H4 (cell line): ENCODE measurements at regions not wholly inside any gene's neighbourhood (a gene's known extent, or its start where the extent isn't known, plus 50 kb on each side); places are given as distances from the start of the nearest gene placed in this dataset.
A peak's percentile ranks its signal among the peaks of the same experiment; 100 is the strongest.

Experiments
- DNase-seq: peaks from one replicate; pipeline ENCODE4 v3.0.0-alpha.2; 2015; ENCODE audit warnings: low spot score

DNA sequence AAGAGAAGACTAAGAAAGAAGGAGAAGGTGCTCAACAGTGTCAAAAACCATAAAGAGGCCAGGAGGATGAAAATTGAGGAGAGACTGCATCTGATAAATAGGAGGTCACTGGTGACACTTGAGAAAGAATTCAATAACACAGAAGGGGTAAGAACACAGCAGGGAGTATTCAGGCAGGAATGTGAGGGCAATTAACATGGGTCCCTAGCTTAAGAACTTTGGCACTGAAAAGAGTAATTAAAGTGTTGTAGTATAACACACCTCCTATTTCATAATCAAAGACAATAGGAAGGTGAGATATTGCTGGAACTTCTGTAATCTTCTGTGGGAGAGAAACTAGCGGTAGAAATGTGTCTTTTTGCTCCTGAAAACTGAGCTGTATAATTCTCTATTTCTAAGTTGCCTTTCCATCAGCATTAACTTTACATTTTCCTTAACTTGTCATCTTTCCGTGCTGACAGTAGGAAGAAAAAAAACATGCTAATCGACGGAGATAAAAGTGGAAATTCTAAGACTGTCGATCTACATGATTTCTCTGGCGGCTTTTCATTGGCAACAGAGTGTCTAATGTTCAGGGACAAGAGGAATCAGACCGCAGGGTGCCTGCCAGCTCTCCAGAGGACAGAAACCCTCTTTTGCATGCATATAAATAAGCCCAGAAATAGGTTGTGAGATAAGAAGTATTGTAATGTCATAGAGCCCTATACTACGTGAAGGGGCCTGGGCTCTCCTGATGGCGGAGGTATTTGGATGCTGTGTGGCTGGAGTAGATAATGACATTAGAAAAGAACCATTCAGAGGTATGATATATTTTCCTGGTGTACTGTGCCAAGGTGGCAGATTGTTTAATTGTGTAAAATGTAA, 147.9 kb upstream of the GAP43 start:
- DNase-seq, result no peak

DNA sequence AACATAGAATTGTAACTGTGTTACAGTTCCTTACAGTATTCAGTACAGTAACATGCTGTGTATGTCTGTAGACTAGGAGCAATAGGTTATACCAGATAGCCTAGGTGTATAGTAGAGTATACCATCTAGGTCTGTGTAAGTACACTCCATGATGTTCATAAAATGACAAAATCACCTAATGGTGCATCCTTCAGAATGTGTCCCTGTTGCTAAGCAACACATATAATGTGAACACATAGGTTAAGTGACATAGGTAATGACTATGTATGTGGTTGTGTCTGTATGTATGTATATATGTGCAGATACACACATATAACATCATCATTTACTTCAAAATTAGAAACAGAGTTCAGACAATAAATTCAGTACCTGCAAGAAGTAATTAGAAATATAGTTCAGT, 146.8 kb upstream of the GAP43 start:
- DNase-seq, result no peak

DNA sequence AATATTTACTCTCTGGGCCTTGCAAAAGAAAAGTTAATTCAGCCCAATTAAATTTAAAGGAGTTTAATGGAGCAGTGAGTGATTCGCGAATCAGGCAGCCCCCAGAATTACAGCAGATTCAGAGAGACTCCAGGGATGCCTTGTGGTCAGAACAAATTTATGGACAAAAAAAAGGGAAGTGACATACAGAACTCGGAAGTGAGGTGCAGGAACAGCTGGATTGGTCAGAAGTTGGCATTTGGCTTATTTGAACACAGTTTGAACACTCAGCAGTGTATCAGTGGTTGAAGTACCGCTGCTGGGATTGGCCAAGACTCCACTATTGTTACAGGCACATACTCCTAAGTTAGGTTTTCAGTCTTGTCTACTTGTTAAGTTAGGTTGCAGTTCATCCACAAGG, 145.0 kb upstream of the GAP43 start:
- DNase-seq, result no peak

DNA sequence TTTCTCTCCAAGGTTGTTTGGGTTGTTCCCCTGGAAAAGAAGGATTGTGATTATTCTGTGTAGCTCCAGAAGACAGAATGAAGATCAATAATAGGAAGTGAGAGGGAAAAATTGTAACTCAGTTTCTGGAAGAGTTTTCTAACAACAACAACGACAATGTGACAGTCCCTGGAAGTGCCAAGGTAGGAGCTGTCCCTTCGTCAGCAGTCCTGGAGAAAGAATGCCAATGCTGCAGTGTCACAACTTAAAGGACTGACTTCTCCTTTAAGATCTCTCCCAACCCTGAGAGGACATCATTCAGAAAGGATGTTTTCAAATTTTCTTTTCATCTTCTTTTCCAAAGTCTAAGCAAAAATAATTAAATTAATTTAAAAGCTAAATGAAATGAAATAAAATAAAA, 136.4 kb upstream of the GAP43 start:
- no peak for DNase-seq

DNA sequence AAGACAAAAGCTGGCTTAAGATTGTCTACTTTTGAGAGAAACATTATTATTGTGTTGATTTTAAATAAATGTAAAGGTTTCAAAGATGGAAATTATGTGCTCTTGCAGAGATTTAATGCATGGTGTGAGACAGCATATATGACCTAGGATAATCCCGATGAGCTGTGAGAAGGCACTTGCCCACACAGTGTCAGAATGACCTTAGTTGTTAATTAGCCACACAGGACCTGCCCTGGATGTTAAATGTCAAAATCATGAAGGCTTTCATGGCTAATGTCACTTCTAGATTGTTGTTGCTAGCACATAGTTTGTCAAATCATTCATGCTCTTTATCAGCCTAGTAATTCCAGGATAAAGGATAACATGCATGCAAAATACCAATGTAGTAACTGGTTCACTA, 135.3 kb upstream of the GAP43 start:
- DNase-seq, result no peak

DNA sequence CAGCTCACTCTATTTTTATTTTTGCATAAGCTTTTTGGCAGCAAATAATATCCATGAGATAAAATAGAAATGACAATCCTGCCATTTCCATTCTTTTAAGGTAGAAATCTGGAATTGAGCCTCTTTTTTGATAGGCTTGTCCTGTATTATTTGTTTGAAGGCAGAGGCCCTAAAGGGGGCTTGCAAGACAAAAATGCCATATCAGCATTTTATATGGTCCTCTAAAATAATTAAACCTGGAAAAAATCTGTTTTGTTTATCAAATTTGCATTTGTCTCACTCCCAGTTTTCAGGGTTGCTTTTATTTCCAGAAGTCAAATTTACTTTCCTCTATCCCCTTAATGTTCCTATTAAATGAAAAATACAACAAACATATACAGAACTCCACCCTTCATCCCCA, 134.9 kb upstream of the GAP43 start:
- DNase-seq, result no peak

DNA sequence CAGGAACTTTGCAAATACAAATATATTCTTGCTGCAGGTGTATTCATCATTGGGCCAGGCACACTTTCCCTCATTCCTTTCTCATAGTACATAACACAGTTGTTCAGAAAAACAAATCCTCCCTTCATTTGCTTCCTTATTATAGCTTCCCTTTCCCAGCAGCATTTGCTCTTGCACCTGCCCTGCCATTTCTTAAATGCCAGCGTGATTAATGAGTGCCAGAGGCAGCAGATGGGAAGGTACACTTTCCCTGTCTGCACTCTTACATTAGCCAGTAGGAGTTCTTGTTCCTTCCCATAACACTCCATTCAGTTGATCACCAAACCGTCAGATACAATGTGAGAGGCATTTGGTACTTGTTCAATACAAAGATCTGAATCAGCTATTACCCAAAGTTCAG, 128.5 kb upstream of the GAP43 start:
- no peak for DNase-seq

DNA sequence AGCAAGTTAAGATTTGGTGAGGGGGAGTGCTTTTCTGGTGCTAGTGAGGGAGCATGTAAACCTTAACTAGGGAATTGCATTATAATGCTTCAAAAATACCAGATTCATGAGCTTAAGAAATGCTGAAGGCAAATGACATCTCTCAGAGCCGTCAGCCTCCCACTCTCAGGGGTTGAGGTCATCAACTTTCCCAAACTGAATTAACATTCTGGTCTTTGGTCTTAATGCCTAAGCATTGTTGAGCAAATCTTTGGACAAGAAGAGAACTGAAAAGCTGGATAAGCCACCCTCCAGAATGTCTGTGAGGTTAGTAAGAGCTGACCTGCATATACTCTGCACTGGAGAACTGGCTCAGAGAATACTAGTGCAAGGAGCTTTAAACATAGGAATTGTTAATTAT, 124.9 kb upstream of the GAP43 start:
- no peak for DNase-seq

DNA sequence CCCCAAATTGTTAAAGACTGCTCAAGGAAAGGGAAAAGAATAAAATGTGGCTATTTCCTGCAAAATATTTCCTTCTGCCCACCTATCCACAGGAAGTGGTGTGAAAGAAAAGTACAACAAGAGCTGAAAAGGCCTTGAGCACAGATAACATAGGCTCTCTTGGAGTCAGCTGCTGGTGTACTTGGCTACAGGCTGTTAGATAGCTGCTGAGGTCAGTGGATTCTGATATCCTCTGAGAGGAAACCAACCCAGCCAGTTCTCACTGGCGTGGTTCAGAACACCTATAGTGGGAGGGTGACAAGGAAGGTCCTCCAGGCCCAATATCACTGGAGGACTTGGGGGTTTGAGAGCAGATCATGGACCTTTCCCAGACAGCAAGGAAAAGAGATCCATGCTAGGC, 124.4 kb upstream of the GAP43 start:
- DNase-seq, result no peak

DNA sequence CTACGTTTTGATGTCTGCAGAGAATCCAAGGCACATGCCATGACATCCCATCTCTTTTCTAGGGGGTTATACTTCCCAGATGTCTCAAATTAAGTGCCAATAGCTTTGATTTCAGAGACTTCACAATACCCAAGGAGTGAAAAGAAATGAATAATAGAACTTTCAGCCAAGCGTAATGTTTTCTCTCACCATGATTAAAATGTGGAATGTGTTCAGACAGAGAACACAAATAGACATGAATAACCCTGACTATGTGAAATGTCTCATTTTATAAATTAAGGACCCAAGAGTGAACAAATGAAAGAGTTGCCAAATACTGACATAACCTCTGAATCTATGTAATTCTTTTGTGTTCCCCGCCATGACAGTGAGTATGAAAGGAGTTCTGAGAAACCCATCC, 123.6 kb upstream of the GAP43 start:
- DNase-seq, result no peak

DNA sequence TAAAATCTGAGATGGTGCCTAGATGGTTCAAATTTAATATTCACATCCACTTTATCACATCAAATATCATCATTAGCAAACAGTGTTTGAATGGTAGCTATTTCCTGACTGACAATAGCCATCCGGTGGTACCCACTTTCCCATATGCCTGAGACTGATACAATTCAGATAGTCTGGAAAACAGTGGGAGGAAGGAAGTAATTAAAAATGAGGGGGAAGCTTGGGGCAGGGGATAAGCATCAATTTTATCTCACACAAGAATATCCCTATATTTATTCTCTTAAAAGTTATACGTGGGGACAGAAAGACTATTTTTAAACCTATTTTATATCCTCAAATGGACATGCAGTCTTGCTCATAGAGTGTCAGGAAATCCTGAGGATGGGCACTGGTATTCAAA, 122.5 kb upstream of the GAP43 start:
- DNase-seq, result no peak

DNA sequence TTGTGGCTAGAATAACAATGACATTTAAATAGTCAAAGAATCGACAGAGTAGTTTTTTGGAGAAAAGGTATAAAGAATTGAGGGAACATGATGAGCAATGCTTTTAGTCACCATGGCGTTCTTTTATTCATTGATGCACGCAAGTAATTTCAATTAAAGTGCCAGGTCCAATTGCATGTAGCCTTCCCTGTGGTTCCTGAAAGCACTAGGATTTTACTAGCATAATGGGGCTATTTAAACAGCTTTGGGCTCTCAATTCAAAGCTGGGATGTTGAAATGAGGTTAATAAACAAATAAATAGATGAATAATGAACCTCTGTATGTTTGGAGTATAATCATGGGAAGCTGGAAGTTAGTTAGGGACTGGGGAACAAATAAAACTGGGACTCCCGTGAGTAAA, 121.2 kb upstream of the GAP43 start:
- DNase-seq, result no peak

DNA sequence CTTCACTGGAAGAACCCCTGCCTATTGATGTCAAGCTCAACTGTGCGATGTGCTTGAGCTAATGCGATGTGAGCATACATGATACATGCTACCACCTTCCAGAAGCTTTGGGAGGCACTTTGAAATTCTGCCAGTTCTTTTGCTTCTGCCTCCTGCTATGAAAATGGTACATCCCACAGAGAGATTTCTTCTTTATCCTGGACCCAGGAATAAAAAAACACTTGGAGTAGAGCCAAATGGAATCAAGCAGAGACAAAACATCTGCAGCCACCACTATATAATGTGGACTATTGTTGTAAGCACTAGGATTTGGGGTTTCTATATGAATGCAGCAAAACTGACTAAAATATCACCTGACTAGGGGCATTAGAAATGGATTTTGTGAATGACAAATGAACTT, 119.9 kb upstream of the GAP43 start:
- no peak for DNase-seq

DNA sequence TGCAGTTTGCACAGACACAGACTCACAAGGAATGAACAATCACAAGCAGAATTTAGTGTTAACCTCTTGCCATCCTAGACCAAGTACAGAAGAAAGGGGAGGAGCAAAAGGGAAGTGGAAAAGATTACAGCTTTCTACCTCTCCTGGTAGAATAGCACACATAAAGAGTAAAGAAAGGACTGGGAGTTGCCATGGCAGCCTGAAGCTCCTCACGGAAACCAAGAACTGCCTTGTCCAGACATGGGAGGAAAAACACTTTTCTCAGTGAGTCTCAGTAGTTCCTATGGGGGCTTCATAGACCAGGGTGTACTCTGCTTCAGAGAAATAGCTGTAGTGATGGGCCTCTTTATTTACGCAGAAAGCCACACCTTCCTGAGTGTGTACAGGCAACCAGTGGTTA, 114.7 kb upstream of the GAP43 start:
- DNase-seq, result no peak

DNA sequence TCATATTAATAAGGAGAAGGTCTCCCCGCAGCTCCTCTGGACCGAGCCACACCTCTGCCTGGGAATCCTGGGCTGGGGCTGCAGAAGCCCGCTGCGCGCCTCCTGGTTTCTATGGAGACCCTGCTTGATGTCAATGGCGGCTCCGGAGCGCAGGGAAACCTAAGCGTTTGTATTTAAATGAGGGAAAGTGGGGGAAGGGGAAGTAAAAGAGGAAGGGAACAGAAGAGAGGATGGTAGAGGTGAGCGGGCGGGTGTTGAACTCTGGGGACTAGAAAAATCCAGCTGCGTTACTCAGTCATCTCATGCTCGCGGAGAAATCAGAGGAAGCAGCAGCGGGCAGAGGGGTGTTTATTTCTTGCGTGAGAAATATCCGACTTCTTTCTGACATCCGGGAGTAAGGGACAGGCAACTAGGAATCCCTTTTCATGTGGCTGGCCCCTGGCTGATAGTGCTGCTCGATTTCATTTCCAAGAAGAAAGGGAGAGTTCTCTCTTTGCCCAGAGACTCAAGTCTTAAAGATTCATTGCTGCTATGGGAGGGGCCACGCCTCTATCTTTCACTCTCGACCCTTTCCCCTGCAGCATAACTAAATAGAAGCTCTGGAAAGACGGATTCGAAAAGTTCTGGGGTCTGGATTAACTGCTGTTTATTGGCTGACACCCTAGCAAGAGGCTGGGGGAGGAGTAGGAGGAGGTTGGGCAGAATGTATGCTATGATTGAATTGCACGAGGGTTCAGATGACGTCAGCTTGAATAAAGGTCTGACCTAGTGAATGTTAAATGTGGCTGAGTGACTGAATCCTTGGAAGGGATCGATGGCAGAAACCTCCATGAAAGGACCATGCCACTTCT, 110.5 kb upstream of the GAP43 start:
- DNase-seq, result peak; percentile 11

DNA sequence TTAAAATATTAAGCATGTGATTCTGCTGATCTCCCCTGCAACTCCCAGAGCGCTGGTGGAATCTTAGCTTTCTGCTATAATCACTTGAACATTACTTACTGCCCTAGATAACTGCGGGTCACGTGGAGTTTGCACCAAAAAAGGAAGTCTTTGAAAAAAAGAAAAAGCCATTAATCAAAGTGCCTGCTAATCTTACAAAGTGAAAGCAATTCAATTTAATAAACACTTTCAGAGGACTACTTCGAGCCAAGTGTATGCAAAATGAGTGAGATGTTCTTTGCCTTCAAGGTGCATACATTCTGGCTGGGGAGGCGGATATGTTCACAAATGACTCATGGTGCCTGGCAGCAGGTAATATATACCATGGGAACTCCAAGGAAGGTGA, 109.9 kb upstream of the GAP43 start:
- no peak for DNase-seq

DNA sequence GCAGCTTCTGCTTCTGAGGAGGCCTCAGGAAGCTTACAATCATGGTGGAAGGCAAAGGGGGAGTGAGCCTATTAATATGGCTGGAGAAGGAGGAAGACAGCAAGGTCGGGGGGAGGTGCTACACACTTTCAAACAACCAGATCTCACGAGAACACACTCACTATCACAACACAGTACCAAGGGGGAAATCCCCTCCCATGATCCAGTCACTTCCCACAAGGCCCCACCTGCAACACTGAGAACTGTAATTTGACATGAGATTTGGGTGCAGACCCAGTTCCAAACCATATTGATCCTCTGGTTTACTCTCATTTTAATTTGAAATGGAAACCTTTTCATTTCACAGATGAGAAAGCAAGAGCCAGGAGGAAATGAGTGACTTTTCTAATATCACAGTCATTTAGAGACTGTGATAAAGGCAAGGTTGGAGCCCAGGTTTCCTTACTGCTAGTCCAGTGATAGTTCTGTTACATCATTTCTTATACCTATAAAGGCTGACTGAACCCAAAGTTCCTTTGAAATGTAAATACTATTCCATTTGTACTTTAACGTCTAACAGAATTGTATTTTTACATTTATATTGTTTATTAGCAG, 105.8 kb upstream of the GAP43 start:
- DNase-seq, result no peak

DNA sequence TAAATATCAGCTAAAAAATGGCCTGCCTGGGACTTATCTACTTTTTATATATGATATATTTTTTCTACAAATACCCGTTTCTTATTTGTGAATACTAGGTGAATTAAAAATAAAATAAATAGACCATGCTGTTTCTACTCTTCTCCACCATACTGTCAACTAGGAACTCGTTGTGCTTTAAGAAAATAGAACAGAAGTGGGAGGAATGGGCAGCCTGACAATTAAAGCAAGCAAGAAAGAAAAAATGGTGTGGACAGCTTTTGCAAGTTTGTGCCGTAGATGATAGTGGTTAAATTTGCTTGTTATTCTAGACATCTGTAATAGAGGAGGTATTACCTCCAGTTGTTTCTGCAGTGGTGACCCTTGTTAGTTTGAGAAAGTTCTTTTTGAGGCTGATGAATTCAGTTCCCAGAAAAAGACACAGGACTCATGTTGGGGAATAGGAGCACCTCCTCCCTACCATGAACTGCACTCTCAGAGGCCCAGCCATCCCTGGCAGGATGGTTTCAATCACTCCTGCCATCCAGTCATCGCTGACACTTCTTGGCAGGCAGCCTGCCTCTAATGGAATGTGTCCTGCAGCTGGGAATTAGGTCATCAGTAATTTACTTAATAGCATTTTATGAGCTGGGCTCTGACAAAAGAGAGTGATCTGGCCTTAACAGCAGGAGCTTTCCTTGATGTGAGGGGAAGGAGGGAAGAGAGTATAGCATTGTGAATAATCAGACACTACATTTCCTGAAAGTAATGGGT, 105.0 kb upstream of the GAP43 start:
- DNase-seq, result peak; percentile 79

DNA sequence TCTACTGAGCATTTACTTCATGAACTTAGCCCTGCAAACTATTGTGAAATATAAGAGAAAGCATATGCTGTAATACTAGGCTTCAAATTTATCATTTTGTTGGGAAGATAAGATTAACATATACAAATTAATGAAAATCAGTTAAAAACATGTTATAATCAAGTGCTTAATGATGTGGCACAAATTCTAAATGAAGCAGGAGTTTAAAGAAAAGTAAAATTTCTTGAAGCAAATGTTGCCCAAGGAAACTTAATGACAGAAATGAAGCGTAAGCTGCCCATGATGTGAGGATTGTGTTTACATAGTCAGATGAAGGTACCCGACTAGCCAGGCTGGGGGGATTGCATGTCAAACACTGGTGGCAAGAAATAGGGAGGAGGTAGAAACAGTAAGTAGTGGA, 103.1 kb upstream of the GAP43 start:
- no peak for DNase-seq

DNA sequence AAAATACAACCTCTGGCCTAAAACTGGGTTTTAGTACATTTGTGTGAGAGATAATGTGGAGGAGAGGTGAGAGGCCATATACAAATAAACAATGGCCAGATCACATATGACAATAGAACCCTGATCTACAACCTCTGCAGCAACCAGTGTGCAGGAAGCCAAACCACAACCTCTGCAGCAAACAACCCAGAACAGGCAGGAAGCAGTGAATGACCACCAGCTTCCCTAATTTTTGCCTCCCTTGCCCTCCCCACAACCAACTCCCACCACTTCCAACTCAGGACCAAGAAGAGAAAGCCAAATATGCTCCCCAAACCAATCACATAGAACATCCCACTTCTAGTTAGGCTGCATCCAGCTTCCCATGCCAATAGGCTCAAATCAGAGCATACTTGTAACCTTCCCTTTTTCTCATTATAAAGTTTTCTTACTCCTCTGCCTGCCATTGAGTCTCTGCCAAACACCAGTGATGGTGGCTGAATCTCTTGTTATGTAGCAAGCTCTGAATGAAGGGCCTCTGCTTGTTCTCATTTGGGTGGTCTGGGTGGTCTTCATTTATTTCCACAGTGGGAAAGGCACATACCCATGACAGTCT, 102.6 kb upstream of the GAP43 start:
- no peak for DNase-seq

DNA sequence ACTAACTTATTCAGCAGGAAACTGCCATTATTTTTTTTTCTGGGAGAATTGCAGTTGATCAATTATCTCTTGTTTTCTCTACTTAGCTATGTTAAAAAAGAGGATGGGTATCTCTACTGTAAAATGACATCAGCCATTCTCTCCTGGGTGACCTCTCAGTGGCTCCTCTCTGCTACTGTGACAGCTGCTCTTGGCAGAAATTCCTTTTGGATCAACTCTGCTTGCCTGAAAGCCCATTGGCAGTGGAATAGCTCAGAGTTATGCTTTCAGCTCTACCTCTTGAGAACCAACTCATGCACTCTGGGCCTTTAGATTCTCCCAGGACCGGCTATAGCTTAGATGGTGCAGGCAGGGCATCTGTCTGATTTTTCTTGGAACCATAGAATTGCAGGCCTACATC, 99.9 kb upstream of the GAP43 start:
- no peak for DNase-seq

DNA sequence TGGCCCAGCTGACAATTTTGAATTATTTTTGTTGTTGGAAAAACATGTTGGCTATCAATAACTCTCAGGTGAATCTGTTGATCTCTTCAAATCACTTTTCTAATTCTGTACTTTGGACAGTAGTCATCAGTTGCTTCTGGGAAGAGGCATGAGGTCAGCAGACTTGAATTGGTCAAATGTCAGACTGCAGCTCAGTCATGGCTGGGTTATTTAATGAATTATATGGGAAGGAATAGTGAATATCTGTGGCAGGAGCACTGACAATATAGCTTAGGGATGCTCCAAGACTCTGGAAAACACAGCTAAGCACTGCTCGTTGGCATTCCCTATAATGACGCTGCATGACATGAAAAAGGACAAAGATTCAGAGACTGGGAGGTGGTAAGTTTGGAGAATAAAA, 98.8 kb upstream of the GAP43 start:
- DNase-seq, result no peak
